ENCODE measurements at regions not wholly inside any gene's neighbourhood (a gene's known extent, or its start where the extent isn't known, plus 50 kb on each side); places are given as distances from the start of the nearest gene placed in this dataset.
"Not testable (repeated sequence)": the region's sequence is repeated elsewhere in the genome, so short reads cannot be mapped to it uniquely, and the experiment has no call there.

GRCh38 chrX:115357326-115358120 is 68.0 kb downstream of the LUZP4 start:
- no peak for DNase-seq (ENCODE audit: low spot score)
- TF ChIP-seq, protein P1, sequence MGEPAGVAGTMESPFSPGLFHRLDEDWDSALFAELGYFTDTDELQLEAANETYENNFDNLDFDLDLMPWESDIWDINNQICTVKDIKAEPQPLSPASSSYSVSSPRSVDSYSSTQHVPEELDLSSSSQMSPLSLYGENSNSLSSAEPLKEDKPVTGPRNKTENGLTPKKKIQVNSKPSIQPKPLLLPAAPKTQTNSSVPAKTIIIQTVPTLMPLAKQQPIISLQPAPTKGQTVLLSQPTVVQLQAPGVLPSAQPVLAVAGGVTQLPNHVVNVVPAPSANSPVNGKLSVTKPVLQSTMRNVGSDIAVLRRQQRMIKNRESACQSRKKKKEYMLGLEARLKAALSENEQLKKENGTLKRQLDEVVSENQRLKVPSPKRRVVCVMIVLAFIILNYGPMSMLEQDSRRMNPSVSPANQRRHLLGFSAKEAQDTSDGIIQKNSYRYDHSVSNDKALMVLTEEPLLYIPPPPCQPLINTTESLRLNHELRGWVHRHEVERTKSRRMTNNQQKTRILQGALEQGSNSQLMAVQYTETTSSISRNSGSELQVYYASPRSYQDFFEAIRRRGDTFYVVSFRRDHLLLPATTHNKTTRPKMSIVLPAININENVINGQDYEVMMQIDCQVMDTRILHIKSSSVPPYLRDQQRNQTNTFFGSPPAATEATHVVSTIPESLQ (CRISPR knock-in tag; IDR thresholded peaks at IDR 0.05): no peak
- TF ChIP-seq, protein P2, sequence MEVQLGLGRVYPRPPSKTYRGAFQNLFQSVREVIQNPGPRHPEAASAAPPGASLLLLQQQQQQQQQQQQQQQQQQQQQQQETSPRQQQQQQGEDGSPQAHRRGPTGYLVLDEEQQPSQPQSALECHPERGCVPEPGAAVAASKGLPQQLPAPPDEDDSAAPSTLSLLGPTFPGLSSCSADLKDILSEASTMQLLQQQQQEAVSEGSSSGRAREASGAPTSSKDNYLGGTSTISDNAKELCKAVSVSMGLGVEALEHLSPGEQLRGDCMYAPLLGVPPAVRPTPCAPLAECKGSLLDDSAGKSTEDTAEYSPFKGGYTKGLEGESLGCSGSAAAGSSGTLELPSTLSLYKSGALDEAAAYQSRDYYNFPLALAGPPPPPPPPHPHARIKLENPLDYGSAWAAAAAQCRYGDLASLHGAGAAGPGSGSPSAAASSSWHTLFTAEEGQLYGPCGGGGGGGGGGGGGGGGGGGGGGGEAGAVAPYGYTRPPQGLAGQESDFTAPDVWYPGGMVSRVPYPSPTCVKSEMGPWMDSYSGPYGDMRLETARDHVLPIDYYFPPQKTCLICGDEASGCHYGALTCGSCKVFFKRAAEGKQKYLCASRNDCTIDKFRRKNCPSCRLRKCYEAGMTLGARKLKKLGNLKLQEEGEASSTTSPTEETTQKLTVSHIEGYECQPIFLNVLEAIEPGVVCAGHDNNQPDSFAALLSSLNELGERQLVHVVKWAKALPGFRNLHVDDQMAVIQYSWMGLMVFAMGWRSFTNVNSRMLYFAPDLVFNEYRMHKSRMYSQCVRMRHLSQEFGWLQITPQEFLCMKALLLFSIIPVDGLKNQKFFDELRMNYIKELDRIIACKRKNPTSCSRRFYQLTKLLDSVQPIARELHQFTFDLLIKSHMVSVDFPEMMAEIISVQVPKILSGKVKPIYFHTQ (CRISPR knock-in tag; IDR thresholded peaks at IDR 0.05): no peak
- TF ChIP-seq ZBTB21 (CRISPR knock-in tag; IDR thresholded peaks at IDR 0.05; ENCODE audit: borderline replicate concordance): no peak
- no peak for TF ChIP-seq TP53 (CRISPR knock-in tag; IDR thresholded peaks at IDR 0.05)
- TF ChIP-seq TEAD4 (CRISPR knock-in tag; IDR thresholded peaks at IDR 0.05): no peak
- TF ChIP-seq ZNF232 (CRISPR knock-in tag; IDR thresholded peaks at IDR 0.05): no peak
- TF ChIP-seq CREB1 (CRISPR knock-in tag; IDR thresholded peaks at IDR 0.05): no peak
- TF ChIP-seq, protein P3, sequence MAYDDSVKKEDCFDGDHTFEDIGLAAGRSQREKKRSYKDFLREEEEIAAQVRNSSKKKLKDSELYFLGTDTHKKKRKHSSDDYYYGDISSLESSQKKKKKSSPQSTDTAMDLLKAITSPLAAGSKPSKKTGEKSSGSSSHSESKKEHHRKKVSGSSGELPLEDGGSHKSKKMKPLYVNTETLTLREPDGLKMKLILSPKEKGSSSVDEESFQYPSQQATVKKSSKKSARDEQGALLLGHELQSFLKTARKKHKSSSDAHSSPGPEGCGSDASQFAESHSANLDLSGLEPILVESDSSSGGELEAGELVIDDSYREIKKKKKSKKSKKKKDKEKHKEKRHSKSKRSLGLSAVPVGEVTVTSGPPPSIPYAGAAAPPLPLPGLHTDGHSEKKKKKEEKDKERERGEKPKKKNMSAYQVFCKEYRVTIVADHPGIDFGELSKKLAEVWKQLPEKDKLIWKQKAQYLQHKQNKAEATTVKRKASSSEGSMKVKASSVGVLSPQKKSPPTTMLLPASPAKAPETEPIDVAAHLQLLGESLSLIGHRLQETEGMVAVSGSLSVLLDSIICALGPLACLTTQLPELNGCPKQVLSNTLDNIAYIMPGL (CRISPR knock-in tag; IDR thresholded peaks at IDR 0.05): no peak
- TF ChIP-seq FOXK1 (CRISPR knock-in tag; IDR thresholded peaks at IDR 0.05): no peak
- no peak for TF ChIP-seq MXD4 (CRISPR knock-in tag; IDR thresholded peaks at IDR 0.05; ENCODE audit: borderline replicate concordance)
- no peak for TF ChIP-seq TEAD1 (CRISPR knock-in tag; IDR thresholded peaks at IDR 0.05)
- TF ChIP-seq RORB (CRISPR knock-in tag; IDR thresholded peaks at IDR 0.05): no peak
- no peak for TF ChIP-seq ZNF396 (CRISPR knock-in tag; IDR thresholded peaks at IDR 0.05; ENCODE audit: borderline replicate concordance)
- TF ChIP-seq OVOL2 (CRISPR knock-in tag; IDR thresholded peaks at IDR 0.05; ENCODE audit: borderline replicate concordance): no peak
- no peak for TF ChIP-seq NR2C2 (CRISPR knock-in tag; IDR thresholded peaks at IDR 0.05)
- TF ChIP-seq ZNF317 (CRISPR knock-in tag; IDR thresholded peaks at IDR 0.05; ENCODE audit: borderline replicate concordance, low read depth): no peak
- TF ChIP-seq, protein P4, sequence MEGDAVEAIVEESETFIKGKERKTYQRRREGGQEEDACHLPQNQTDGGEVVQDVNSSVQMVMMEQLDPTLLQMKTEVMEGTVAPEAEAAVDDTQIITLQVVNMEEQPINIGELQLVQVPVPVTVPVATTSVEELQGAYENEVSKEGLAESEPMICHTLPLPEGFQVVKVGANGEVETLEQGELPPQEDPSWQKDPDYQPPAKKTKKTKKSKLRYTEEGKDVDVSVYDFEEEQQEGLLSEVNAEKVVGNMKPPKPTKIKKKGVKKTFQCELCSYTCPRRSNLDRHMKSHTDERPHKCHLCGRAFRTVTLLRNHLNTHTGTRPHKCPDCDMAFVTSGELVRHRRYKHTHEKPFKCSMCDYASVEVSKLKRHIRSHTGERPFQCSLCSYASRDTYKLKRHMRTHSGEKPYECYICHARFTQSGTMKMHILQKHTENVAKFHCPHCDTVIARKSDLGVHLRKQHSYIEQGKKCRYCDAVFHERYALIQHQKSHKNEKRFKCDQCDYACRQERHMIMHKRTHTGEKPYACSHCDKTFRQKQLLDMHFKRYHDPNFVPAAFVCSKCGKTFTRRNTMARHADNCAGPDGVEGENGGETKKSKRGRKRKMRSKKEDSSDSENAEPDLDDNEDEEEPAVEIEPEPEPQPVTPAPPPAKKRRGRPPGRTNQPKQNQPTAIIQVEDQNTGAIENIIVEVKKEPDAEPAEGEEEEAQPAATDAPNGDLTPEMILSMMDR (IDR thresholded peaks at IDR 0.05): no peak
- TF ChIP-seq, protein P5, sequence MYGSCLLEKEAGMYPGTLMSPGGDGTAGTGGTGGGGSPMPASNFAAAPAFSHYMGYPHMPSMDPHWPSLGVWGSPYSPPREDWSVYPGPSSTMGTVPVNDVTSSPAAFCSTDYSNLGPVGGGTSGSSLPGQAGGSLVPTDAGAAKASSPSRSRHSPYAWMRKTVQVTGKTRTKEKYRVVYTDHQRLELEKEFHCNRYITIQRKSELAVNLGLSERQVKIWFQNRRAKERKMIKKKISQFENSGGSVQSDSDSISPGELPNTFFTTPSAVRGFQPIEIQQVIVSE (CRISPR knock-in tag; IDR thresholded peaks at IDR 0.05; ENCODE audit: borderline replicate concordance): no peak
- peaks cover 39% of the 10 kb centered on the region for H3K27me3 Mint-ChIP-seq (ENCODE audit: low read depth)
- POLR2A ChIA-PET: no interaction called here
- H3K36me3 Mint-ChIP-seq: no peaks in the 10 kb centered on the region
- H3K4me1 Mint-ChIP-seq: no peaks in the 10 kb centered on the region
- no peak overlapping the region for H3K27ac Mint-ChIP-seq
- CTCF ChIA-PET: interaction anchor here (0.8 kb wide), 1 partner anchor 302 kb away, joined by 3 read pairs; no protein-coding TSS in a partner anchor
- H3K9me3 Mint-ChIP-seq: peaks cover 4% of the 10 kb centered on the region; the same call in 1 of the 2 replicates
- H3K4me3 Mint-ChIP-seq: no peak overlapping the region
- no peak for ATAC-seq

DNA sequence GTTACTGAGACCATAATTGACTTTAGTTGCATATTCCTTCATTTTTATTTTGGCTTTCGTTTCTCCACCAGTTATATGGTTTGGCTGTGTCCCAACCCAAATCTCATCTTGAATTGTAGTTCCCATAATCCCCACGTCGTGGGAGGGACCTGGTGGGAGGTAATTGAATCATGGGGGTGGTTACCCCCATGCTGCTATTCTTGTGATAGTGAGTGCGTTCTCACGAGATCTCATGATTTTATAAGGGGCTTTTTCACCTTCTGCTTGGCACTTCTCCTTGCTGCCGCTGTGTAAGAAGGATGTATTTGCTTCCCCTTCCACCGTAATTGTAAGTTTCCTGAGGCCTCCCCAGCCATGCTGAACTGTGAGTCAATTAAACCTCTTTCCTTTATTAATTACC is 70.0 kb downstream of the LUZP4 start:
- H3K27me3 Mint-ChIP-seq (ENCODE audit: low read depth): peaks cover 39% of the 10 kb centered on the region
- H3K4me1 Mint-ChIP-seq; H3K27ac Mint-ChIP-seq; ATAC-seq; POLR2A ChIA-PET; H3K4me3 Mint-ChIP-seq; H3K36me3 Mint-ChIP-seq; H3K9me3 Mint-ChIP-seq; DNase-seq (ENCODE audit: low spot score); CTCF ChIA-PET: not testable (repeated sequence)

Data from WTC11 (cell line).